GM06990 (cell line): ENCODE measurements at regions not wholly inside any gene's neighbourhood (a gene's known extent, or its start where the extent isn't known, plus 50 kb on each side); places are given as distances from the start of the nearest gene placed in this dataset.

Experiments used
- DNase-seq: peaks from one replicate; pipeline ENCODE4 v3.0.0-alpha.2; 2011; ENCODE audit not compliant: insufficient read length; ENCODE audit errors: extremely low read depth
- H3K27me3 ChIP-seq: replicated peaks from 2 replicates; pipeline ENCODE4 v1.6.0; 2011; ENCODE audit warnings: low read length; ENCODE audit not compliant: control insufficient read depth, insufficient read depth
- H3K36me3 ChIP-seq: 2 replicates; pipeline ENCODE4 v1.5.1; 2011; ENCODE audit warnings: low read length; ENCODE audit not compliant: control insufficient read depth, insufficient read depth
- H3K4me3 ChIP-seq: replicated peaks from 2 replicates; pipeline ENCODE4 v1.5.1; 2011; ENCODE audit warnings: low read depth, mild to moderate bottlenecking, control low read depth, low read length
- TF ChIP-seq, protein P1 (sequence below): IDR thresholded peaks from 2 replicates; pipeline ENCODE4 v1.5.1; 2011; ENCODE audit warnings: low read length, control low read depth, mild to moderate bottlenecking, inconsistent platforms; ENCODE audit not compliant: insufficient read depth, poor library complexity, severe bottlenecking

DNA sequence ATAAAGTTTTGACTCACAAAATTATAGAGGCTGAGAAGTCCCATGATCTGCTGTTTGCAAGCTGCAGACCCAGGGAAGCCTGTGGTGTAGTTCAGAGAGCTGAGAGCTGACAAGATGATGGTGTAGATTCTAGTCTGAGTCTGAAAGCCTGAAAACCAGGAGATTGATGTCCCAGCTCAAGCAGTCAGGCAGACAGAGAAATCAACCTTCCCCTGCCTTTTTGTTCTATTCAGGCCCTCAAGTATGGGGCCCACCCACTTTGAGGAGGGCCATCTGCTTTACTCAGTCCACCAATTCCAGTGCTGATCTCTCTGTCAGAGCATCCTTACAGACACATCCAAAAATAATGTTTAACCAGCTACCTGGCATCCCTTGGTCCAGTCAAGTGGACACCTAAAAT, 479.6 kb downstream of the STK39 start:
- Histone ChIP-seq H3K27me3 (no peaks in the 10 kb centered on the region; the same call in none of the 2 replicates), H3K4me3 (no peak overlapping the region), H3K36me3 (no peaks in the 10 kb centered on the region)
- DNase-seq = no peak
- TF ChIP-seq, protein P1, sequence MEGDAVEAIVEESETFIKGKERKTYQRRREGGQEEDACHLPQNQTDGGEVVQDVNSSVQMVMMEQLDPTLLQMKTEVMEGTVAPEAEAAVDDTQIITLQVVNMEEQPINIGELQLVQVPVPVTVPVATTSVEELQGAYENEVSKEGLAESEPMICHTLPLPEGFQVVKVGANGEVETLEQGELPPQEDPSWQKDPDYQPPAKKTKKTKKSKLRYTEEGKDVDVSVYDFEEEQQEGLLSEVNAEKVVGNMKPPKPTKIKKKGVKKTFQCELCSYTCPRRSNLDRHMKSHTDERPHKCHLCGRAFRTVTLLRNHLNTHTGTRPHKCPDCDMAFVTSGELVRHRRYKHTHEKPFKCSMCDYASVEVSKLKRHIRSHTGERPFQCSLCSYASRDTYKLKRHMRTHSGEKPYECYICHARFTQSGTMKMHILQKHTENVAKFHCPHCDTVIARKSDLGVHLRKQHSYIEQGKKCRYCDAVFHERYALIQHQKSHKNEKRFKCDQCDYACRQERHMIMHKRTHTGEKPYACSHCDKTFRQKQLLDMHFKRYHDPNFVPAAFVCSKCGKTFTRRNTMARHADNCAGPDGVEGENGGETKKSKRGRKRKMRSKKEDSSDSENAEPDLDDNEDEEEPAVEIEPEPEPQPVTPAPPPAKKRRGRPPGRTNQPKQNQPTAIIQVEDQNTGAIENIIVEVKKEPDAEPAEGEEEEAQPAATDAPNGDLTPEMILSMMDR = no peak

DNA sequence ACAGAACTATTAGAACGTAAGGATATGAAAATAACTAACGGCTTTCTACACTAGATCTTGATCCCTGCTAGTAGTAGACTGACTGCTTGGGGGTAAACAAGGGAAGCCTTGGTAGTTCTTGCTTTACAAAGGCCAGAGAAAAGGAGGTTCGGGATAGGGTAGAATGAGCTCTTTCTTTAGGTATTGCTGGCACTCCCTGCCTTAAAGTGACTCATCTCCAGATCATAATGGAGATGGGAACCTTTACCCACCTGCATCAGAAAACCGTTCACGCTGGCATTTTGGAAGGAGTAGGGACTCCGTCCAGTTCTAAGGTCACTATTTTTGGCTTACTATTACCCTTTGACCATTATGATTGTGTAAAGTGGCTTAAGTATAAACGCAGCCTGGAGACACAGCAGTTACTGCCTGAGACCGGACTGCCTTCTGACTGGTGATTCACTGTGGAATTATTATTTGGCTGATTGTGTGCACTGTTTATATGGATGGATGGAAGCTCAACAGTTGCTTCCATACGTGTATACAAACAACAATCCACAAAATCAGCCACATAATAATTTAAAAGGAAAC, 482.5 kb downstream of the STK39 start:
- Histone ChIP-seq H3K4me3 (no peak overlapping the region), H3K27me3 (no peaks in the 10 kb centered on the region; the same call in none of the 2 replicates), H3K36me3 (no peaks in the 10 kb centered on the region)
- TF ChIP-seq, protein P1 = no peak
- DNase-seq = no peak

DNA sequence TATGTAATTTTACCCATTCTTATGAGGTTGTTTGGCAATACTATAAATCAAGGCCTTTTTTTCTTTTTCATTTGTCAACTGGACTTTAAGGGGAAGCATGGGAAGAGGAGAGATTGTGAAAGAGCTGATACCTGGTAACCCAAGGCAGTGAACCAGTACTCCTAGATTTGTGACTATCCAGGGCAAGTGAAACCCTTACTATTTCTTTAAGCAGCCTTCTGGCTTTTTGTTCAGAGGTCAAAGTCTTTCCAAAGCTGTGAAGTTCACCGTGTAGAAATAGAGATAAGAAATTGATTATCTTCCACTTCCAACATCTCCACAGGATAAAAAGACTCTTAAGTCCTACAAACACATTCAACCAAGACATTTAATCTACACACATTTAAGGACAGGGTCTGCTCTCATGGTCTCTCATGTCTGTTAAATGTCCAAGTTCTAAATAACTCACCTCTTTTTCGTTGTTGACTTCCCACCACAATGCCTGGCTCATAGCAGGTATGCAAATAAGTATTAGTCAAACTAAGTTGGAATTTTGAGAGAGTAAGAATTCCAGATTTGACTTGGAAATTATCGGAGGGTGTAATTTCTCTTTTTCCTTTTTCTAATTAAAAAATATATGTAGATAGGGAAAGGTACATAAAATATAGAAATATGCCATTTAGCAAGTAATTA, 485.8 kb downstream of the STK39 start:
- Histone ChIP-seq H3K36me3 (no peaks in the 10 kb centered on the region), H3K27me3 (no peaks in the 10 kb centered on the region; the same call in 1 of the 2 replicates), H3K4me3 (no peak overlapping the region)
- DNase-seq = no peak
- TF ChIP-seq, protein P1 = no peak

DNA sequence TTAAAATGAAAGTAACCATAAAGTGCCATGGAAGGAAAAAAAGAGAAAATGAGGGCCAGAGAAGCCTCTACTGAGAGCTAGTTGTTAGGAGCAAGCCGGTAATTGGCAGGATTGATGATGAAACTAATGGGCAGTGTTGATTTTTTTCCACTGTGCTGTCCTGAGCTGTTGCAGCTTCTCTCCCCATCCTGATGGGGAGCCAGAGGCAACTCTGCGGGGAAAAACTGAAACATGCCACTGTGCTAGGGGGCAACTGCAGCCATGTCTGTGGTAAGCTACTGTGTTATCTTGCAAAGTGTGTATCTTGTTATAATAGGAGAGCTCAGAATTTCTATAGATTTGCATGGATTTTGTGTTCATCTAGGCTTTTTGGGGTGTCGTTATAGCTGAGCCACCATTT, 487.9 kb downstream of the STK39 start:
- DNase-seq = no peak
- Histone ChIP-seq H3K4me3 (no peak overlapping the region), H3K27me3 (no peaks in the 10 kb centered on the region; the same call in 1 of the 2 replicates), H3K36me3 (no peaks in the 10 kb centered on the region)
- TF ChIP-seq, protein P1 = no peak

DNA sequence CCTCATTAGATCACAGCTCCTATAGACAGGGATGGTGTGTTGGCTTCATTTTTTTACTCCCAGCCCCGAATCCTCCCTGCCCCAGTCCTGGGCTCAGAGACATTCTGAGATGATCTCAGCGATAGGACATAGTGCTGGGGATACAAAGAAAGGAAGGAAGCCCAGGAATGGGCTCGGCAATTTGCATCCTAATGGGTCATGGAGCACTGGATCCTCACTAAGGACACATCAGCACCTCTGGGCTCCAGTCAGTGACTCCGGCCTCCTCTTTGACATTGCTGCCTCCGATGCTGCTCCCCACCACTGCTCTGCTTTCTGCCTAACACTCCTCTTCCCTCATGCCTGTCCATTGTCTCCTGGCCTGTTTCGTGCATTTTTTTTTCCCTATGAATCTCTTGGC, 489.1 kb downstream of the STK39 start:
- Histone ChIP-seq H3K27me3 (no peaks in the 10 kb centered on the region; the same call in 1 of the 2 replicates), H3K36me3 (no peaks in the 10 kb centered on the region), H3K4me3 (no peak overlapping the region)
- DNase-seq = no peak
- TF ChIP-seq, protein P1 = no peak
